OCI-LY7 (cell line): ENCODE measurements at regions not wholly inside any gene's neighbourhood (a gene's known extent, or its start where the extent isn't known, plus 50 kb on each side); places are given as distances from the start of the nearest gene placed in this dataset.

Source experiments
- EZH2phosphoT487 ChIP-seq: fragments of 200-600 bp; sonication (generic); IDR thresholded peaks from 2 replicates; pipeline ENCODE4 v1.6.1; 2018; ENCODE audit warnings: low read depth, borderline replicate concordance, mild to moderate bottlenecking, mixed run types, antibody characterized with exemption, low read length, moderate library complexity, mixed read lengths
- TF ChIP-seq, protein P1 (sequence below): fragments of 200-600 bp; sonication (generic); conservative IDR thresholded peaks from 2 replicates; pipeline ENCODE4 v1.5.1; 2014; ENCODE audit warnings: mild to moderate bottlenecking, antibody characterized with exemption, low read length, moderate library complexity, mixed read lengths

DNA sequence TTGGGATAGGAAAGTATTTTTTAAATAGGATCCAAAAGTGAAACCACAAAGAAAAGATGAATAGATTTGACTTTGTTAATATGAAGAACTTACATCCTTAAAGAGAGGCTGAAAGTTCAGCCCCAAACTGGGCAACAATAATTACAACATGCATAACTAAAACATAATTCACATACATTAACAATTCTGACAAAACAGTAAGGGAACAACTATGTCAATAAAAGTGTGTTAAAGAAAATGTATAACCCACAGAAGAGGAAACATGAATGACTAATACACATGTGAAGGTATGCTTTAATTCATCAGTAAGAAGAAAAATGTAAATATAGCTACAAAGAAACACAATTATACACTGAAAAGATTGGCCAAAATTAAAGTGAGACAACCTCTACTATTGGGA is 1597.6 kb upstream of the MIR17HG start:
- TF ChIP-seq, protein P1, sequence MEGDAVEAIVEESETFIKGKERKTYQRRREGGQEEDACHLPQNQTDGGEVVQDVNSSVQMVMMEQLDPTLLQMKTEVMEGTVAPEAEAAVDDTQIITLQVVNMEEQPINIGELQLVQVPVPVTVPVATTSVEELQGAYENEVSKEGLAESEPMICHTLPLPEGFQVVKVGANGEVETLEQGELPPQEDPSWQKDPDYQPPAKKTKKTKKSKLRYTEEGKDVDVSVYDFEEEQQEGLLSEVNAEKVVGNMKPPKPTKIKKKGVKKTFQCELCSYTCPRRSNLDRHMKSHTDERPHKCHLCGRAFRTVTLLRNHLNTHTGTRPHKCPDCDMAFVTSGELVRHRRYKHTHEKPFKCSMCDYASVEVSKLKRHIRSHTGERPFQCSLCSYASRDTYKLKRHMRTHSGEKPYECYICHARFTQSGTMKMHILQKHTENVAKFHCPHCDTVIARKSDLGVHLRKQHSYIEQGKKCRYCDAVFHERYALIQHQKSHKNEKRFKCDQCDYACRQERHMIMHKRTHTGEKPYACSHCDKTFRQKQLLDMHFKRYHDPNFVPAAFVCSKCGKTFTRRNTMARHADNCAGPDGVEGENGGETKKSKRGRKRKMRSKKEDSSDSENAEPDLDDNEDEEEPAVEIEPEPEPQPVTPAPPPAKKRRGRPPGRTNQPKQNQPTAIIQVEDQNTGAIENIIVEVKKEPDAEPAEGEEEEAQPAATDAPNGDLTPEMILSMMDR, result no peak
- TF ChIP-seq EZH2phosphoT487, result no peak
